ENCODE measurements at regions not wholly inside any gene's neighbourhood (a gene's known extent, or its start where the extent isn't known, plus 50 kb on each side); places are given as distances from the start of the nearest gene placed in this dataset.

GRCh38 chr1:232518349-232518748 is 111.6 kb downstream of the SIPA1L2 start:
- DNase-seq = no peak

- DNase-seq = no peak
These were observed 112.7 kb downstream of the SIPA1L2 start for GRCh38 chr1:232517204-232517603.

DNA sequence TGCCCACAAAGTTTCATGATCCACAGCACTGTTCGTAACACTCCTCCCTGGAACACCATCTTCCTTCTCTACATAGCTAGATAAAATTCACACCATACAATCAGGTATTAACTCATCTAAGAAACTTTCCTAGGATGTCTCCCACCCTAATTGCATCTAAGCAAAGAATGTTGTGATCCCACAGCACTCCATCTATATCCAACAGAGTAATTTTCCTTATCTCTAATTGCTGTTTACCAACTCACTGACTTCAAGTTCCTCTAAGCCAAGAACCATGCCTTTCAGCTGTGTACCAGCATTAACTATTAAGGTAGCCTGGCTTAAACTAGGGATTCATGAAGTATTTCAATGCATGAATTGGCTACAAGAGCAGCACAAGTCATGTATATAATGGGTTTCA is 114.2 kb downstream of the SIPA1L2 start:
- no peak for DNase-seq

- no peak for DNase-seq
These were observed 117.2 kb downstream of the SIPA1L2 start for GRCh38 chr1:232512712-232513111.

DNA sequence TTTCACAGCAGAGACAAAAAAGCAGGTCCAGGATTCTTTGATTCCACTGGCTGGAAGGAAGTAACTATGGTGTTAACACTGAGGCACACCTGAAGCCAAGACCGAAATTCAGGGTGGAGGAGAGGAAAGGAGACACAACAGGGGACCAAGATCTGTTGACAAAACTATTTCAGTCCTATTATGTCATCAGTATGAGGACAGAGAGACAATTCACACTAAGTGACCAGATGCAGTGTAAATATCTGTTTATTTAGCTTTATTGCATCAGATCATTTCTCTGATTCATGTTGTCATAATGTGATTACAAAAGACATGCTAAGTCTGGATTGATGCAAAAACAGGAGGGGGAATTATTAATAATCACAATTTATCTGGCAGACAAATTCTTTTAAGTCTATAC is 118.8 kb downstream of the SIPA1L2 start:
- DNase-seq = no peak

GRCh38 chr1:232510367-232511110 is 119.4 kb downstream of the SIPA1L2 start:
- no peak for DNase-seq

DNA sequence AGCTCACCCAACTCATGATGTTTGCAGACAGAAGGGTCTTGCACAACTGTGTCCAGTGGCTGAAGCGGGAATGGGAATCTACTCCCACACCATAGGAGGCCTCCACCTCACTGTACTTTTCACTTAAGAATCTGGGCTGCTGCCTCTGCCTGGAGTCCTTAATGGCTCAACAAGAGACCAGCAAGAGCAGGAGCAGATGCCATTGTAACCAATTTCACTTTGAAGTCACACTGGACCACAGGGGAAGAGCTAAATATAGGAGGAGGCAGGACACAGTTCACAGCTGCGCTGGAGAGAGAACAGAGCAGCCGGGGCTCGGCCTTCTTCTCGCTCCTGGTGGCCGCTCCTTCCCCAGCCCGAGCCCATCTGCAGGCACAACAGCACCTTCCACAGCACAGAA is 120.4 kb downstream of the SIPA1L2 start:
- no peak for DNase-seq

DNA sequence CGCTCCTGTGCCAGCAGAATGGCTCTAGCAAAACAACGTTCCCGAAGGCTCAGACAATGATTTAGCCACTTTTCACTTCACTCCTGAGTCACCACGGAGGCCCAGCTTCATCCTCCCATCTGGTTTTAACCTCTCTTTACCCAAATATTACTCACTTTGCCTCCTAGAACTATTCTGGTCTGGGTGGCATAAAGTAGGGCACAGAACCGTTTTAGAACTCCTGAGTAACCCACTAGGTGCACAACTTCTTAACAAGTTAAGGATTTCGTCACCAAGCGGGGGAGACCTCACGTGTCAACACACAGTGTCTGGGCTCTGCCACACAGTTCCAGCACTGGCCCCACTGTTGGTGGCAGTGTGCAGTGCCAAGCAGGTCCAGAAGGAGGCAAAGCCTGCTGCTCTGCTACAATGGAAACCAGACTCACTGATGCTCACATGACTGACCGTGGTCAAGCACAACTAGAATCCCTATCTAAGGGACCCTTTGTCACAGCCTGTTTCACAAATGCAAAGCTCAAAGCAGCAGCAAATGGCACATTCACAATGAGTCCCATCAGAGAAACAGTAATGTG is 121.7 kb downstream of the SIPA1L2 start:
- DNase-seq = no peak

GRCh38 chr1:232507571-232507970 is 122.4 kb downstream of the SIPA1L2 start:
- DNase-seq = no peak

- no peak for DNase-seq
These were observed 124.0 kb downstream of the SIPA1L2 start for GRCh38 chr1:232505884-232506283.

GRCh38 chr1:232504651-232505050 is 125.3 kb downstream of the SIPA1L2 start:
- DNase-seq = no peak

DNA sequence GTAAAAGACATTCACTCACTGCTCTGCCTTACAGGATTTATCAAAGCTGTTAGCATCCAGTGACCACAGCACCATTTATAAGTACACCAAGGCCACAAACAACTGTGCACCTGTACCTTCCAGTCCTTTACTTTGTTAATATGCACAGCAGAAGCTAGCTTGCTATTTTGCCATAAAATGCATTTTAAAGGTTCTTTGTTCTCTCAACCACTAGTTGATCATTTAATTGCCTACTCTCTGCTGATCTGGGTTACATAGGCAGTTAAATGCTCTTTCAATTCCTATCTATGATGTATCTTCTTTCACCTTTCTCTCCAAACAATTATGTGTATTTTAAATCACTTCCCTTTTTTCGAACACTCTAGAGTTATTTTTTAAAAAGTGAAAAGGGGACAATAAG is 126.4 kb downstream of the SIPA1L2 start:
- no peak for DNase-seq

GRCh38 chr1:232501854-232502253 is 128.1 kb downstream of the SIPA1L2 start:
- no peak for DNase-seq

GRCh38 chr1:232499188-232499587 is 130.7 kb downstream of the SIPA1L2 start:
- no peak for DNase-seq

- DNase-seq = no peak
These were observed 136.1 kb downstream of the SIPA1L2 start for GRCh38 chr1:232493869-232494268.

DNA sequence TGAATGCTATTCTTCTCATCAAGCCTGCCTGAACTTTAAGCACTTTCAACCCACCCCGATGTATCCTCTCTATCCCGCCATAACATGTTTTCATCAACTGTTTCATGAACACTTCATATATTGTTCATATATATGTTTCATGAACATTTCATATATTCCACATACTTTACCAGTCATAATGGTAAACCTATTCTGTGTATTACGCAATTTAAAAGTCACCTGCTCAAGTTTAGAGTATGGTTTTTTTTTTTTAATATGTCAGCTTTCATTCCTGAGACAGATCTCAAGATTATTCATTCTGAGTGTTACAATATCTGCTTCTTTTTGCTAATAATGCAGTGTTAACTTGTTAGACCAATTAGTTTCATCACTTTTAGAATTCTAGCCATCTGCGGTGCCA is 140.7 kb downstream of the SIPA1L2 start:
- no peak for DNase-seq

DNA sequence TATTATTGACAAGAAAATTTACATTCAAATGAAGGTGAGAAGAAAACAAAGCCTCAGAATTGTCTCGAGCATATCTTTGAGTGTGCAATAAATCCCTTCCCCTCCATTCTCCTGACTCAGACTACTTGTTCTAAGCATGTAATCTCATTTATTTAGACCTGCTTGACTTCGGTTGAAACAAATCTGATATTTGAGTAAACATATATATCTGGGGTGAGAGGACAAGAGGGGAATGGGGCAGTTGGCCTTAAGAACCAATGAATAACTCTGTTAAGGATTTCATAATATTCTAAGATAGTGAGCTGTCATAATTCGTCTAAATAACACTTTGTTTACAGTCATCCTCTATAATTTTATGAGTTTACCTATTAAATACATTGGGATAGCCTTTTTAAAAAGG is 142.7 kb downstream of the SIPA1L2 start:
- no peak for DNase-seq

DNA sequence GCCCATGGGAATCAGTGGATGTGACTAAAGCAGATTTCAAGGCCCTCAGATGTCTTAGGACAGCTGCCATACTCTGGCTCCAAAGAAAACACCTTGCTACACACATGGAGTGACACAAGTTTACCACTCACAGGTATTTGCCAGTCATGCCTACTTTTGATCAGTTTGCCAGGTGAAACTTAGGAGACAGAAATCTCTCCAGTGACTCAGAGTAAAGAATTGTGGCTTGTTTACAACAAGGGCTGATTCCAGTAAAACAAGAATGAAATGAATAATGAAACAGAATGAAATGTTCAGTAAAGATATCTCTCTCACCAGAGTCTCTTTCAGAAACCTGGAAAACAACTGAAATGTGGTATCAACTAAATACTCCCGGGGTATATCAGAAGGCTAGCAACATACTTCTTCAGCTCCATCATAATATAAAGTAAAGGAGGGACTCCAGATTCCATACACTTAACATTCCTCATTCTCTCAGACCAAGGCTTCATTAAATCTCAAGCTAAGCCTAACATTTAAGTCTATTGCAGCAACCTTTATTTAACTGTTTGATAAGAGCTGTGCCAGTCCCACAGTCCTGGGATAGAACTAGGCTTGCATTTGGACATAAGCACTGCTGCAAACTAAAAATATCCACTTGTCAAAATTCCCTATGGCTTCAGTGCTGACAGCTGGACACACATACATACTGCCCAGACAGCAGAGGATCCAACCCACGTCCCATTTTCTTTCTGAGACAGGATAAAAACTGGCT is 143.3 kb downstream of the SIPA1L2 start:
- no peak for DNase-seq

- no peak for DNase-seq
These were observed 143.9 kb downstream of the SIPA1L2 start for GRCh38 chr1:232486006-232486405.

DNA sequence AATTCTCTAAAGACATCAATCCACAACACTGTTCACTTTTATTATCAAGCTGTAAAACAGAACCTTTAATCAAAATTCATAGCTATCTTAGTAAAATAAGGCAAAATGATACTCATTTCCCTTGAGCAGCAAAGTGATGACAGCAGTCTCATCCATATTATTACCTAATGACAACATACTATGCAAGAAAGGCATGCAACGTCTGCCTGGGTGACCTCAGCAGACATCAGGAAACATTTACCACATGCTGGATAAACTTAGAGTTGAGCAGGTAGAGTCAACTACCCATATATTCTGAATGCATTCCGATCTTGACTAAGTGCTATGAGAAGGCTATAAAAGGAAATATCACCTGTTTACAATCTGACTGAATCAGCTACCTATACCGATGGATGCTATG is 145.1 kb downstream of the SIPA1L2 start:
- no peak for DNase-seq

DNA sequence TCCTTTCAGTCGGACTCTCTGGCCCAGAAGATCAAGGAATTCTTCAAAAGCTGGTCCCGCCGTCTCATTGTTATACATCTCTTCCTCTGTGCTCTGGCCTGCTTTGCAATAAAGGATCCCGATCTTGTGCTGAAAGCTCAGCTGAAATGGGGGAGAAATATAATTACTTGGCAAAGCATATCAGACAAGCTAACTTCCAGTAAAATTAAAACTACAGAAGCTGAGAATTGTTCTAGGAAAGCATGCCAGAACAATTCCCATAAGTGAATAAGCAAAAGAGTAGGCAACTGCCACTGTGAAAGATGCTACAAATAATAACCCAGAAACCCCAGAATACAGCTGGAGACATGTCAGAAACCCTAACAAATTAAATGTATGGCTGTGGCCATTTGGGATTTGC is 146.1 kb downstream of the SIPA1L2 start:
- no peak for DNase-seq

- no peak for DNase-seq
These were observed 148.8 kb downstream of the SIPA1L2 start for GRCh38 chr1:232481091-232481490.

- no peak for DNase-seq
These were observed 152.2 kb downstream of the SIPA1L2 start for GRCh38 chr1:232477728-232478127.

DNA sequence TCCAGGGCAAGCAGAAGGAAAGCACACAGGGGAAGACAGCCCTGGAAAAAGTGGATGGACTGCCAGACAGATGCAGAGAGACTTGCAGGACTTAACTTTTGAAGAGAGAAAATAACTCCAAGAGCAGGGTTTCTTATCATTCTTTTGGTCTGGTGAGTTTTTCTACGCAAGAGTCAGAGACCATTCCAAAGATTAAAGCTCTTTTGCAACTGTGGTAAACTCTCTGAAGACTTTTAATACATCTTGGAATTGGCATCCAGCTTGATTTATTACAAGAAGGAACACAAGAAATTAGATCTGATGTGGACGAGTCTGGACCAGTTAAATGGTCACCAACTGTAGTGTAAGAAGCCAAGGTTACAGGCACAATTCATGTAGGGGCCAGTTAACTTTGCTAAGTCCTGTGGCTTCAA is 153.4 kb downstream of the SIPA1L2 start:
- no peak for DNase-seq

Data from CD4-positive, alpha-beta T cell treated with Interleukin-6 for 4 hours (primary cell).